Thoracic aorta (tissue), 2 donors: ENCODE measurements at regions not wholly inside any gene's neighbourhood (a gene's known extent, or its start where the extent isn't known, plus 50 kb on each side); places are given as distances from the start of the nearest gene placed in this dataset.

Experiments
- ATAC-seq: fragments of 150-250 bp; one replicate; pipeline ENCODE4 v1.8.0; 2017; ENCODE audit warnings: low read depth; ENCODE audit not compliant: insufficient number of reproducible peaks, low FRiP score
- DNase-seq: peaks from one replicate; pipeline ENCODE4 v3.0.0-alpha.2; 2020; ENCODE audit warnings: low spot score
- H3K27ac ChIP-seq, 2 donors: fragments of 200-600 bp; sonication (generic); 1 replicate in 1 of 2; 2 replicates in 1 of 2; pipeline ENCODE4 v1.5.1; 2016; ENCODE audit warnings: mild to moderate bottlenecking in 2 of 2, moderate library complexity in 2 of 2
- H3K27me3 ChIP-seq: fragments of 200-600 bp; sonication (generic); replicated peaks from 2 replicates; pipeline ENCODE4 v1.6.0; 2016; ENCODE audit warnings: mild to moderate bottlenecking; ENCODE audit not compliant: insufficient read depth
- H3K36me3 ChIP-seq: fragments of 200-600 bp; sonication (generic); one replicate; pipeline ENCODE4 v1.5.1; 2016
- H3K4me1 ChIP-seq, 2 donors: fragments of 200-600 bp; sonication (generic); 1 replicate in 1 of 2; 2 replicates in 1 of 2; pipeline versions ENCODE4 v1.5.1 to v1.6.0; 2016; ENCODE audit warnings: low read depth in 2 of 2, mild to moderate bottlenecking in 1 of 2; ENCODE audit not compliant: control insufficient read depth in 1 of 2
- H3K4me3 ChIP-seq: fragments of 200-600 bp; sonication (generic); 2 replicates; pipeline ENCODE4 v1.5.1; 2016; ENCODE audit warnings: mild to moderate bottlenecking
- H3K9me3 ChIP-seq: fragments of 200-600 bp; sonication (generic); 2 replicates; pipeline ENCODE4 v1.5.1; 2016
- CTCF ChIP-seq: fragments of 200-600 bp; sonication (generic); IDR thresholded peaks from one replicate; pipeline ENCODE4 v1.5.1; 2019; ENCODE audit warnings: antibody characterized with exemption

- no peaks in the 10 kb centered on the region for H3K9me3 ChIP-seq
- DNase-seq: no peak
- no peak for ATAC-seq
- no peaks in the 10 kb centered on the region for H3K27me3 ChIP-seq
- no peaks in the 10 kb centered on the region for H3K36me3 ChIP-seq
- H3K4me1 ChIP-seq: no peaks in the 10 kb centered on the region
- no peak overlapping the region for H3K4me3 ChIP-seq
- no peak for TF ChIP-seq CTCF
- H3K27ac ChIP-seq: no peak overlapping the region
Observed at GRCh38 chr2:180743401-180743800, 237.0 kb upstream of the UBE2E3 start.

- H3K36me3 ChIP-seq: no peaks in the 10 kb centered on the region
- ATAC-seq: no peak
- no peak for DNase-seq
Observed at GRCh38 chr2:180742801-180743200, 237.6 kb upstream of the UBE2E3 start.

GRCh38 chr2:180739070-180739469 lies 241.3 kb upstream of the UBE2E3 start:
- H3K27me3 ChIP-seq: no peaks in the 10 kb centered on the region
- ATAC-seq: no peak
- no peak overlapping the region for H3K27ac ChIP-seq
- H3K4me1 ChIP-seq: no peaks in the 10 kb centered on the region
- H3K36me3 ChIP-seq: no peaks in the 10 kb centered on the region
- H3K4me3 ChIP-seq: no peak overlapping the region
- no peaks in the 10 kb centered on the region for H3K9me3 ChIP-seq
- no peak for DNase-seq
- TF ChIP-seq CTCF: no peak

More at GRCh38 chr2:180742801-180743200, 237.6 kb upstream of the UBE2E3 start:
- no peak for TF ChIP-seq CTCF
- no peak overlapping the region for H3K27ac ChIP-seq
- H3K27me3 ChIP-seq: no peaks in the 10 kb centered on the region
- H3K9me3 ChIP-seq: no peaks in the 10 kb centered on the region
- no peak overlapping the region for H3K4me3 ChIP-seq
- no peaks in the 10 kb centered on the region for H3K4me1 ChIP-seq

- no peak for TF ChIP-seq CTCF
- H3K4me1 ChIP-seq: no peaks in the 10 kb centered on the region
- no peaks in the 10 kb centered on the region for H3K36me3 ChIP-seq
- no peak for DNase-seq
- H3K4me3 ChIP-seq: no peak overlapping the region
- H3K9me3 ChIP-seq: no peaks in the 10 kb centered on the region
- no peak for ATAC-seq
- H3K27me3 ChIP-seq: no peaks in the 10 kb centered on the region
- no peak overlapping the region for H3K27ac ChIP-seq
Observed at GRCh38 chr2:180735799-180736198, 244.6 kb upstream of the UBE2E3 start.

- Histone ChIP-seq H3K36me3 (no peaks in the 10 kb centered on the region), H3K27ac (no peak overlapping the region), H3K9me3 (no peaks in the 10 kb centered on the region), H3K4me1 (no peaks in the 10 kb centered on the region), H3K4me3 (no peak overlapping the region), H3K27me3 (no peaks in the 10 kb centered on the region)
- DNase-seq: no peak
- ATAC-seq: no peak
- TF ChIP-seq CTCF: no peak
Observed at GRCh38 chr2:180734382-180734781, 246.0 kb upstream of the UBE2E3 start.
